ENCODE measurements at regions not wholly inside any gene's neighbourhood (a gene's known extent, or its start where the extent isn't known, plus 50 kb on each side); places are given as distances from the start of the nearest gene placed in this dataset.

GRCh38 chr2:18690342-18690741 lies 101.0 kb upstream of the NT5C1B start:
- no peaks in the 10 kb centered on the region for H3K4me1 ChIP-seq
- in situ Hi-C loops (cut with MboI; ENCODE audit: low sequenced_read_pairs): no loop called here
- H3K27me3 ChIP-seq (ENCODE audit: low read depth): 0 out of 2 replicates have a peak, but pooled peaks cover 2% of the 10 kb centered on the region
- H3K9me3 ChIP-seq: no peaks in the 10 kb centered on the region
- DNase-seq (ENCODE audit: low spot score in 2 of 2): peak in 1 of 2 experiments; percentile 32
- no peak overlapping the region for H3K4me3 ChIP-seq
- H3K36me3 ChIP-seq (replicated peaks): no peaks in the 10 kb centered on the region

GRCh38 chr2:18684206-18685038 lies 95.1 kb upstream of the NT5C1B start:
- DNase-seq (ENCODE audit: low spot score in 2 of 2): peak in 1 of 2 experiments; percentile 57
- Histone ChIP-seq H3K4me3 (no peak overlapping the region), H3K9me3 (no peaks in the 10 kb centered on the region), H3K27me3 (ENCODE audit: low read depth) (0 out of 2 replicates have a peak, but pooled peaks cover 2% of the 10 kb centered on the region), H3K36me3 (replicated peaks) (no peaks in the 10 kb centered on the region), H3K4me1 (0 out of 2 replicates have a peak, but pooled peaks cover 3% of the 10 kb centered on the region)
- in situ Hi-C loops (cut with MboI; ENCODE audit: low sequenced_read_pairs): no loop called here

- DNase-seq (ENCODE audit: low spot score in 2 of 2): no peak
- in situ Hi-C loops (cut with MboI; ENCODE audit: low sequenced_read_pairs): no loop called here
Observed at GRCh38 chr2:18682681-18683080, 93.3 kb upstream of the NT5C1B start.

GRCh38 chr2:18677280-18677679 lies 87.9 kb upstream of the NT5C1B start:
- Histone ChIP-seq H3K4me1 (no peaks in the 10 kb centered on the region), H3K27me3 (ENCODE audit: low read depth) (no peaks in the 10 kb centered on the region; the same call in 1 of the 2 replicates), H3K36me3 (replicated peaks) (no peaks in the 10 kb centered on the region), H3K9me3 (no peaks in the 10 kb centered on the region), H3K4me3 (no peak overlapping the region)
- in situ Hi-C loops (cut with MboI; ENCODE audit: low sequenced_read_pairs): no loop called here
- DNase-seq (ENCODE audit: low spot score in 2 of 2): no peak

More at GRCh38 chr2:18682681-18683080, 93.3 kb upstream of the NT5C1B start:
- no peak overlapping the region for H3K4me3 ChIP-seq
- H3K36me3 ChIP-seq (replicated peaks): no peaks in the 10 kb centered on the region
- H3K27me3 ChIP-seq (ENCODE audit: low read depth): 0 out of 2 replicates have a peak, but pooled peaks cover under 1% of the 10 kb centered on the region
- H3K4me1 ChIP-seq: 0 out of 2 replicates have a peak, but pooled peaks cover 3% of the 10 kb centered on the region
- H3K9me3 ChIP-seq: no peaks in the 10 kb centered on the region

GRCh38 chr2:18674309-18674708 lies 84.9 kb upstream of the NT5C1B start:
- no peaks in the 10 kb centered on the region for H3K4me1 ChIP-seq
- no peaks in the 10 kb centered on the region for H3K9me3 ChIP-seq
- in situ Hi-C loops (cut with MboI; ENCODE audit: low sequenced_read_pairs): no loop called here
- no peak overlapping the region for H3K4me3 ChIP-seq
- no peaks in the 10 kb centered on the region for H3K36me3 ChIP-seq (replicated peaks)
- no peak for DNase-seq (ENCODE audit: low spot score in 2 of 2)
- no peaks in the 10 kb centered on the region; the same call in 1 of the 2 replicates for H3K27me3 ChIP-seq (ENCODE audit: low read depth)

- no peaks in the 10 kb centered on the region for H3K9me3 ChIP-seq
- no peaks in the 10 kb centered on the region; the same call in 1 of the 2 replicates for H3K27me3 ChIP-seq (ENCODE audit: low read depth)
- no peak overlapping the region for H3K4me3 ChIP-seq
- H3K36me3 ChIP-seq (replicated peaks): no peaks in the 10 kb centered on the region
- in situ Hi-C loops (cut with MboI; ENCODE audit: low sequenced_read_pairs): no loop called here
- no peaks in the 10 kb centered on the region for H3K4me1 ChIP-seq
- no peak for DNase-seq (ENCODE audit: low spot score in 2 of 2)
Observed at GRCh38 chr2:18671363-18671762, 82.0 kb upstream of the NT5C1B start.

GRCh38 chr2:18668221-18668620 lies 78.9 kb upstream of the NT5C1B start:
- Histone ChIP-seq H3K9me3 (no peaks in the 10 kb centered on the region), H3K36me3 (replicated peaks) (no peaks in the 10 kb centered on the region), H3K4me3 (no peak overlapping the region), H3K4me1 (no peaks in the 10 kb centered on the region), H3K27me3 (ENCODE audit: low read depth) (no peaks in the 10 kb centered on the region)
- in situ Hi-C loops (cut with MboI; ENCODE audit: low sequenced_read_pairs): no loop called here
- no peak for DNase-seq (ENCODE audit: low spot score in 2 of 2)

GRCh38 chr2:18664421-18664820 lies 75.1 kb upstream of the NT5C1B start:
- no peaks in the 10 kb centered on the region for H3K27me3 ChIP-seq (ENCODE audit: low read depth)
- no peak overlapping the region for H3K4me3 ChIP-seq
- no peaks in the 10 kb centered on the region for H3K4me1 ChIP-seq
- H3K36me3 ChIP-seq (replicated peaks): no peaks in the 10 kb centered on the region
- no peaks in the 10 kb centered on the region for H3K9me3 ChIP-seq
- DNase-seq (ENCODE audit: low spot score in 2 of 2): no peak
- in situ Hi-C loops (cut with MboI; ENCODE audit: low sequenced_read_pairs): no loop called here

- DNase-seq (ENCODE audit: low spot score in 2 of 2): no peak
- 0 out of 2 replicates have a peak, but pooled peaks cover 3% of the 10 kb centered on the region for H3K27me3 ChIP-seq (ENCODE audit: low read depth)
- H3K36me3 ChIP-seq (replicated peaks): no peaks in the 10 kb centered on the region
- H3K9me3 ChIP-seq: no peaks in the 10 kb centered on the region
- no peaks in the 10 kb centered on the region for H3K4me1 ChIP-seq
- H3K4me3 ChIP-seq: no peak overlapping the region
- in situ Hi-C loops (cut with MboI; ENCODE audit: low sequenced_read_pairs): no loop called here
Observed at GRCh38 chr2:18663861-18664260, 74.5 kb upstream of the NT5C1B start.

- 0 out of 2 replicates have a peak, but pooled peaks cover 4% of the 10 kb centered on the region for H3K27me3 ChIP-seq (ENCODE audit: low read depth)
- H3K4me3 ChIP-seq: no peak overlapping the region
- in situ Hi-C loops (cut with MboI; ENCODE audit: low sequenced_read_pairs): no loop called here
Observed at GRCh38 chr2:18662689-18663088, 73.3 kb upstream of the NT5C1B start.

GRCh38 chr2:18659915-18660314 lies 70.5 kb upstream of the NT5C1B start:
- DNase-seq (ENCODE audit: low spot score in 2 of 2): no peak
- in situ Hi-C loops (cut with MboI; ENCODE audit: low sequenced_read_pairs): no loop called here
- H3K4me3 ChIP-seq: no peak overlapping the region
- 0 out of 2 replicates have a peak, but pooled peaks cover 4% of the 10 kb centered on the region for H3K27me3 ChIP-seq (ENCODE audit: low read depth)
- no peaks in the 10 kb centered on the region for H3K4me1 ChIP-seq
- no peaks in the 10 kb centered on the region for H3K36me3 ChIP-seq (replicated peaks)
- H3K9me3 ChIP-seq: no peaks in the 10 kb centered on the region

More at GRCh38 chr2:18662689-18663088, 73.3 kb upstream of the NT5C1B start:
- Histone ChIP-seq H3K9me3 (no peaks in the 10 kb centered on the region), H3K36me3 (replicated peaks) (no peaks in the 10 kb centered on the region), H3K4me1 (no peaks in the 10 kb centered on the region)
- no peak for DNase-seq (ENCODE audit: low spot score in 2 of 2)

- Histone ChIP-seq H3K9me3 (no peaks in the 10 kb centered on the region), H3K4me1 (no peaks in the 10 kb centered on the region), H3K4me3 (no peak overlapping the region), H3K27me3 (ENCODE audit: low read depth) (0 out of 2 replicates have a peak, but pooled peaks cover 4% of the 10 kb centered on the region), H3K36me3 (replicated peaks) (no peaks in the 10 kb centered on the region)
- in situ Hi-C loops (cut with MboI; ENCODE audit: low sequenced_read_pairs): no loop called here
- DNase-seq (ENCODE audit: low spot score in 2 of 2): no peak
Observed at GRCh38 chr2:18656048-18656447, 66.7 kb upstream of the NT5C1B start.

- H3K9me3 ChIP-seq: no peaks in the 10 kb centered on the region
- in situ Hi-C loops (cut with MboI; ENCODE audit: low sequenced_read_pairs): no loop called here
- no peak overlapping the region for H3K4me3 ChIP-seq
Observed at GRCh38 chr2:18651842-18652774, 62.7 kb upstream of the NT5C1B start.

More at GRCh38 chr2:18651842-18652774, 62.7 kb upstream of the NT5C1B start:
- Histone ChIP-seq H3K4me1 (no peaks in the 10 kb centered on the region), H3K36me3 (replicated peaks) (no peaks in the 10 kb centered on the region), H3K27me3 (ENCODE audit: low read depth) (no peaks in the 10 kb centered on the region)
- no peak for DNase-seq (ENCODE audit: low spot score in 2 of 2)

Data from HAP-1 (cell line).